GF-D8 (cell line): ENCODE measurements at regions not wholly inside any gene's neighbourhood (a gene's known extent, or its start where the extent isn't known, plus 50 kb on each side); places are given as distances from the start of the nearest gene placed in this dataset.
"Not testable (repeated sequence)": the region's sequence is repeated elsewhere in the genome, so short reads cannot be mapped to it uniquely, and the experiment has no call there.

ENCODE experiments used
- DNase-seq: peaks from one replicate; lab custom pipeline; 2025; lab: John Stamatoyannopoulos, UW

GRCh38 chr1:189644970-189645369, 832.7 kb downstream of the BRINP3 start:
- DNase-seq: no peak

GRCh38 chr1:189646066-189646465, 831.6 kb downstream of the BRINP3 start:
- no peak for DNase-seq

- no peak for DNase-seq
These were observed 822.8 kb downstream of the BRINP3 start for GRCh38 chr1:189654906-189655305.

- no peak for DNase-seq
These were observed 820.8 kb downstream of the BRINP3 start for GRCh38 chr1:189656628-189657530.

GRCh38 chr1:189657715-189658114, 819.9 kb downstream of the BRINP3 start:
- DNase-seq: no peak

GRCh38 chr1:189658381-189658780, 819.3 kb downstream of the BRINP3 start:
- DNase-seq: no peak

GRCh38 chr1:189659731-189660130, 817.9 kb downstream of the BRINP3 start:
- no peak for DNase-seq

GRCh38 chr1:189662190-189662589, 815.5 kb downstream of the BRINP3 start:
- DNase-seq: no peak

- no peak for DNase-seq
These were observed 807.8 kb downstream of the BRINP3 start for GRCh38 chr1:189669846-189670245.

- DNase-seq: no peak
These were observed 804.4 kb downstream of the BRINP3 start for GRCh38 chr1:189673217-189673616.

- DNase-seq: no peak
These were observed 801.9 kb downstream of the BRINP3 start for GRCh38 chr1:189675712-189676244.

- no peak for DNase-seq
These were observed 798.9 kb downstream of the BRINP3 start for GRCh38 chr1:189678779-189679178.

GRCh38 chr1:189681252-189681919, 796.3 kb downstream of the BRINP3 start:
- DNase-seq: no peak

- no peak for DNase-seq
These were observed 795.1 kb downstream of the BRINP3 start for GRCh38 chr1:189682591-189682990.

- DNase-seq: no peak
These were observed 791.4 kb downstream of the BRINP3 start for GRCh38 chr1:189686288-189686687.

GRCh38 chr1:189693140-189693539, 784.5 kb downstream of the BRINP3 start:
- DNase-seq: no peak

- no peak for DNase-seq
These were observed 781.4 kb downstream of the BRINP3 start for GRCh38 chr1:189696297-189696696.

- DNase-seq: no peak
These were observed 780.6 kb downstream of the BRINP3 start for GRCh38 chr1:189697113-189697512.

- no peak for DNase-seq
These were observed 776.1 kb downstream of the BRINP3 start for GRCh38 chr1:189701606-189702005.

GRCh38 chr1:189706594-189706993, 771.1 kb downstream of the BRINP3 start:
- no peak for DNase-seq

GRCh38 chr1:189708674-189709073, 769.0 kb downstream of the BRINP3 start:
- DNase-seq: no peak

GRCh38 chr1:189718147-189718795, 759.4 kb downstream of the BRINP3 start:
- DNase-seq: not testable (repeated sequence)

GRCh38 chr1:189726806-189727205, 750.9 kb downstream of the BRINP3 start:
- DNase-seq: no peak
